Omental fat pad (tissue), 3 donors: ENCODE measurements at regions not wholly inside any gene's neighbourhood (a gene's known extent, or its start where the extent isn't known, plus 50 kb on each side); places are given as distances from the start of the nearest gene placed in this dataset.

Experiments used
- ATAC-seq: fragments of 150-250 bp; one replicate; pipeline ENCODE4 v1.9.1; 2016; ENCODE audit warnings: mild to moderate bottlenecking, moderate library complexity; ENCODE audit not compliant: low FRiP score
- DNase-seq: peaks from one replicate; pipeline ENCODE4 v3.0.0-alpha.2; 2019; ENCODE audit warnings: low spot score
- CTCF ChIP-seq, 3 donors: fragments of 450-650 bp; IDR thresholded peaks; one replicate each; pipeline ENCODE4 v1.5.1; 2016 to 2017; ENCODE audit warnings: antibody characterized with exemption in 3 of 3, mild to moderate bottlenecking in 3 of 3, moderate library complexity in 2 of 3

- TF ChIP-seq CTCF (IDR thresholded peaks at IDR 0.05) = no peak
- DNase-seq (no peak), ATAC-seq (no peak)
Observed at GRCh38 chr4:175970072-175970471, 95.6 kb upstream of the WDR17 start.

GRCh38 chr4:175970724-175971123 is 94.9 kb upstream of the WDR17 start:
- ATAC-seq (no peak), DNase-seq (no peak)
- no peak for TF ChIP-seq CTCF (IDR thresholded peaks at IDR 0.05)

GRCh38 chr4:175971388-175972179 is 94.1 kb upstream of the WDR17 start:
- DNase-seq (no peak), ATAC-seq (no peak)
- no peak for TF ChIP-seq CTCF (IDR thresholded peaks at IDR 0.05)

GRCh38 chr4:175973027-175973923 is 92.4 kb upstream of the WDR17 start:
- TF ChIP-seq CTCF (IDR thresholded peaks at IDR 0.05) = no peak
- no peak for DNase-seq
- no peak for ATAC-seq

GRCh38 chr4:175983636-175984035 is 82.0 kb upstream of the WDR17 start:
- TF ChIP-seq CTCF (IDR thresholded peaks at IDR 0.05) = no peak
- no peak for ATAC-seq

GRCh38 chr4:175986668-175987067 is 79.0 kb upstream of the WDR17 start:
- no peak for DNase-seq
- ATAC-seq = no peak
- no peak for TF ChIP-seq CTCF (IDR thresholded peaks at IDR 0.05)

More at GRCh38 chr4:175983636-175984035, 82.0 kb upstream of the WDR17 start:
- DNase-seq = no peak
